ENCODE measurements at regions not wholly inside any gene's neighbourhood (a gene's known extent, or its start where the extent isn't known, plus 50 kb on each side); places are given as distances from the start of the nearest gene placed in this dataset.

GRCh38 chr16:54816471-54816870 lies 114.2 kb upstream of the IRX5 start:
- DNase-seq: peak; percentile 35
- in situ Hi-C loops (cut with MboI; ENCODE audit: low pct_unique_long_range_greater_than_20kb, low sequenced_read_pairs): no loop called here

- no peak for DNase-seq
- in situ Hi-C loops (cut with MboI; ENCODE audit: low pct_unique_long_range_greater_than_20kb, low sequenced_read_pairs): no loop called here
These were observed 115.5 kb upstream of the IRX5 start for GRCh38 chr16:54815177-54815576.

- in situ Hi-C loops (cut with MboI; ENCODE audit: low pct_unique_long_range_greater_than_20kb, low sequenced_read_pairs): no loop called here
- no peak for DNase-seq
These were observed 116.9 kb upstream of the IRX5 start for GRCh38 chr16:54813778-54814177.

- in situ Hi-C loops (cut with MboI; ENCODE audit: low pct_unique_long_range_greater_than_20kb, low sequenced_read_pairs): no loop called here
- no peak for DNase-seq
These were observed 118.4 kb upstream of the IRX5 start for GRCh38 chr16:54812229-54812628.

GRCh38 chr16:54808890-54809289 lies 121.8 kb upstream of the IRX5 start:
- in situ Hi-C loops (cut with MboI; ENCODE audit: low pct_unique_long_range_greater_than_20kb, low sequenced_read_pairs): no loop called here
- DNase-seq: no peak

GRCh38 chr16:54806881-54807360 lies 123.7 kb upstream of the IRX5 start:
- no peak for DNase-seq
- in situ Hi-C loops (cut with MboI; ENCODE audit: low pct_unique_long_range_greater_than_20kb, low sequenced_read_pairs): no loop called here

- in situ Hi-C loops (cut with MboI; ENCODE audit: low pct_unique_long_range_greater_than_20kb, low sequenced_read_pairs): no loop called here
- DNase-seq: no peak
These were observed 124.3 kb upstream of the IRX5 start for GRCh38 chr16:54806378-54806777.

- no peak for DNase-seq
- in situ Hi-C loops (cut with MboI; ENCODE audit: low pct_unique_long_range_greater_than_20kb, low sequenced_read_pairs): no loop called here
These were observed 125.0 kb upstream of the IRX5 start for GRCh38 chr16:54805648-54806047.

- DNase-seq: no peak
- in situ Hi-C loops (cut with MboI; ENCODE audit: low pct_unique_long_range_greater_than_20kb, low sequenced_read_pairs): no loop called here
These were observed 129.4 kb upstream of the IRX5 start for GRCh38 chr16:54801057-54801844.

- DNase-seq: no peak
These were observed 132.4 kb upstream of the IRX5 start for GRCh38 chr16:54798267-54798666.

GRCh38 chr16:54796211-54796610 lies 134.5 kb upstream of the IRX5 start:
- in situ Hi-C loops (cut with MboI; ENCODE audit: low pct_unique_long_range_greater_than_20kb, low sequenced_read_pairs): no loop called here
- DNase-seq: no peak

More at GRCh38 chr16:54798267-54798666, 132.4 kb upstream of the IRX5 start:
- in situ Hi-C loops (cut with MboI; ENCODE audit: low pct_unique_long_range_greater_than_20kb, low sequenced_read_pairs): no loop called here

- in situ Hi-C loops (cut with MboI; ENCODE audit: low pct_unique_long_range_greater_than_20kb, low sequenced_read_pairs): no loop called here
- no peak for DNase-seq
These were observed 137.9 kb upstream of the IRX5 start for GRCh38 chr16:54792811-54793210.

- in situ Hi-C loops (cut with MboI; ENCODE audit: low pct_unique_long_range_greater_than_20kb, low sequenced_read_pairs): no loop called here
- no peak for DNase-seq
These were observed 143.6 kb upstream of the IRX5 start for GRCh38 chr16:54787045-54787444.

- in situ Hi-C loops (cut with MboI; ENCODE audit: low pct_unique_long_range_greater_than_20kb, low sequenced_read_pairs): no loop called here
These were observed 146.7 kb upstream of the IRX5 start for GRCh38 chr16:54783980-54784379.

GRCh38 chr16:54783226-54783625 lies 147.4 kb upstream of the IRX5 start:
- in situ Hi-C loops (cut with MboI; ENCODE audit: low pct_unique_long_range_greater_than_20kb, low sequenced_read_pairs): no loop called here
- no peak for DNase-seq

More at GRCh38 chr16:54783980-54784379, 146.7 kb upstream of the IRX5 start:
- DNase-seq: no peak

GRCh38 chr16:54780266-54780665 lies 150.4 kb upstream of the IRX5 start:
- in situ Hi-C loops (cut with MboI; ENCODE audit: low pct_unique_long_range_greater_than_20kb, low sequenced_read_pairs): no loop called here
- DNase-seq: no peak

GRCh38 chr16:54779549-54779948 lies 151.1 kb upstream of the IRX5 start:
- DNase-seq: no peak
- in situ Hi-C loops (cut with MboI; ENCODE audit: low pct_unique_long_range_greater_than_20kb, low sequenced_read_pairs): no loop called here

GRCh38 chr16:54774768-54775167 lies 155.9 kb upstream of the IRX5 start:
- DNase-seq: no peak
- in situ Hi-C loops (cut with MboI; ENCODE audit: low pct_unique_long_range_greater_than_20kb, low sequenced_read_pairs): no loop called here

- DNase-seq: no peak
- in situ Hi-C loops (cut with MboI; ENCODE audit: low pct_unique_long_range_greater_than_20kb, low sequenced_read_pairs): no loop called here
These were observed 158.3 kb upstream of the IRX5 start for GRCh38 chr16:54772400-54772799.

GRCh38 chr16:54766355-54766754 lies 164.3 kb upstream of the IRX5 start:
- no peak for DNase-seq
- in situ Hi-C loops (cut with MboI; ENCODE audit: low pct_unique_long_range_greater_than_20kb, low sequenced_read_pairs): no loop called here

- in situ Hi-C loops (cut with MboI; ENCODE audit: low pct_unique_long_range_greater_than_20kb, low sequenced_read_pairs): no loop called here
- peak; percentile 1 for DNase-seq
These were observed 180.4 kb upstream of the IRX5 start for GRCh38 chr16:54750249-54750648.

Measured in KBM-7 (cell line).